ENCODE measurements at regions not wholly inside any gene's neighbourhood (a gene's known extent, or its start where the extent isn't known, plus 50 kb on each side); places are given as distances from the start of the nearest gene placed in this dataset.
"Not testable (repeated sequence)": the region's sequence is repeated elsewhere in the genome, so short reads cannot be mapped to it uniquely, and the experiment has no call there.

- ATAC-seq (ENCODE audit: low FRiP score) (no peak), DNase-seq (ENCODE audit: low spot score) (no peak)
- no peak for TF ChIP-seq CTCF (IDR thresholded peaks at IDR 0.05)
These were observed 187.4 kb downstream of the ERCC6L2 start for GRCh38 chr9:96062854-96063253.

GRCh38 chr9:96062031-96062430 is 186.5 kb downstream of the ERCC6L2 start:
- ATAC-seq (ENCODE audit: low FRiP score) (no peak), DNase-seq (ENCODE audit: low spot score) (no peak)
- TF ChIP-seq CTCF (IDR thresholded peaks at IDR 0.05) = no peak

- ATAC-seq (ENCODE audit: low FRiP score) (peak; percentile 77), DNase-seq (ENCODE audit: low spot score) (no peak)
- TF ChIP-seq CTCF (IDR thresholded peaks at IDR 0.05) = no peak
These were observed 185.9 kb downstream of the ERCC6L2 start for GRCh38 chr9:96061293-96061987.

GRCh38 chr9:96058218-96058617 is 182.7 kb downstream of the ERCC6L2 start:
- DNase-seq (ENCODE audit: low spot score) (no peak), ATAC-seq (ENCODE audit: low FRiP score) (no peak)
- no peak for TF ChIP-seq CTCF (IDR thresholded peaks at IDR 0.05)

GRCh38 chr9:96057155-96057554 is 181.7 kb downstream of the ERCC6L2 start:
- ATAC-seq (ENCODE audit: low FRiP score) = no peak
- no peak for DNase-seq (ENCODE audit: low spot score)

GRCh38 chr9:96056226-96056625 is 180.7 kb downstream of the ERCC6L2 start:
- DNase-seq (ENCODE audit: low spot score) = no peak
- no peak for TF ChIP-seq CTCF (IDR thresholded peaks at IDR 0.05)
- ATAC-seq (ENCODE audit: low FRiP score) = no peak

More at GRCh38 chr9:96057155-96057554, 181.7 kb downstream of the ERCC6L2 start:
- TF ChIP-seq CTCF (IDR thresholded peaks at IDR 0.05) = no peak

- not testable (repeated sequence) for DNase-seq (ENCODE audit: low spot score); ATAC-seq (ENCODE audit: low FRiP score)
These were observed 178.8 kb downstream of the ERCC6L2 start for GRCh38 chr9:96054248-96054647.

All from omental fat pad (tissue), 3 donors.